K562 (cell line): ENCODE measurements at regions not wholly inside any gene's neighbourhood (a gene's known extent, or its start where the extent isn't known, plus 50 kb on each side); places are given as distances from the start of the nearest gene placed in this dataset.
A peak's percentile ranks its signal among the peaks of the same experiment; 100 is the strongest.

Source experiments
- ATAC-seq: fragments of 200-7000 bp; cut with Tn5 transposase; 3 replicates; pipeline ENCODE4 v1.9.1; 2020; ENCODE audit warnings: moderate library complexity
- BruUV-seq: library from RNA; stranded (reverse); fragments of 400-500 nt; replicated peaks from 2 replicates; lab custom pipeline; 2021; lab: Mats Ljungman, UMichigan
- CTCF ChIA-PET: fragments of 300-600 bp; formaldehyde crosslinking; extraction: SDS; loops from one replicate; lab custom pipeline; 2021; ENCODE audit warnings: low intra/inter-chr PET ratio; lab: Yijun Ruan, JAX
- POLR2A ChIA-PET: fragments of 300-600, 350-650 bp; sonication (Branson Sonifier 250); formaldehyde crosslinking; extraction: SDS; loops from one replicate; lab custom pipeline; 2021; ENCODE audit warnings: antibody characterized with exemption, inconsistent platforms; lab: Yijun Ruan, JAX
- DNase-seq, 4 experiments: peaks; one replicate each; pipeline versions ENCODE4 v3.0.0 to v3.0.0-alpha.2; 2011 to 2018; ENCODE audit warnings: low spot score in 3 of 4, mixed read lengths in 3 of 4; ENCODE audit errors: extremely low read depth in 1 of 4
- FAIRE-seq: peaks from 2 replicates; lab custom pipeline; 2011; peaks lifted over from hg19 to GRCh38; lab: Jason Lieb, UNC
- H2AFZ ChIP-seq: 2 replicates; pipeline ENCODE4 v1.6.0; 2011; ENCODE audit warnings: low read depth, low read length, control low read depth, inconsistent platforms
- H3K27ac ChIP-seq: fragments of 200-600 bp; 3 replicates; pipeline ENCODE4 v1.8.0; 2011; ENCODE audit warnings: low read depth, mild to moderate bottlenecking, control low read depth, inconsistent platforms, low read length, moderate library complexity, mixed read lengths; ENCODE audit errors: extremely low read depth
- H3K27me3 ChIP-seq, 2 experiments: fragments of 300-600 bp in 1 of 2; 2 replicates in 1 of 2; 3 replicates in 1 of 2; pipeline versions ENCODE4 v1.6.0 to v1.8.0; 2011; ENCODE audit warnings: inconsistent platforms in 2 of 2, low read length in 2 of 2, mild to moderate bottlenecking in 1 of 2, mixed read lengths in 1 of 2, moderate library complexity in 1 of 2; ENCODE audit not compliant: control insufficient read depth in 2 of 2, insufficient read depth in 2 of 2
- H3K36me3 ChIP-seq: fragments of 300-600 bp; 3 replicates; pipeline ENCODE4 v1.8.0; 2011; ENCODE audit warnings: mild to moderate bottlenecking, low read length, inconsistent platforms; ENCODE audit not compliant: control insufficient read depth, insufficient read depth
- H3K4me1 ChIP-seq, 2 experiments: fragments of 200-600 bp in 1 of 2; replicated peaks in 1 of 2; 2 replicates in 1 of 2; 3 replicates in 1 of 2; pipeline versions ENCODE4 v1.5.1 to v1.8.0; 2011; ENCODE audit warnings: inconsistent platforms in 2 of 2, low read length in 2 of 2, mild to moderate bottlenecking in 1 of 2, mixed read lengths in 1 of 2, moderate library complexity in 1 of 2; ENCODE audit not compliant: control insufficient read depth in 2 of 2, insufficient read depth in 2 of 2
- H3K4me2 ChIP-seq: 2 replicates; pipeline ENCODE4 v1.6.1; 2011; ENCODE audit warnings: low read length, control low read depth, inconsistent platforms, mixed read lengths; ENCODE audit not compliant: insufficient read depth
- H3K4me3 ChIP-seq: fragments of 200-600 bp; sonication (generic), shearing (Covaris generic); 2 replicates; pipeline ENCODE4 v1.5.1; 2016; ENCODE audit warnings: control low read depth, inconsistent platforms
- H3K79me2 ChIP-seq: fragments of 200-600 bp; 3 replicates; pipeline ENCODE4 v1.8.0; 2011; ENCODE audit warnings: low read length, inconsistent platforms; ENCODE audit not compliant: control insufficient read depth, insufficient read depth
- H3K9ac ChIP-seq, 2 experiments: 2 replicates each; pipeline versions ENCODE4 v1.6.0 to v1.6.1; 2011; ENCODE audit warnings: low read depth in 2 of 2, low read length in 2 of 2, control low read depth in 1 of 2, inconsistent platforms in 1 of 2, mild to moderate bottlenecking in 1 of 2, mixed read lengths in 1 of 2; ENCODE audit not compliant: insufficient read depth in 1 of 2
- H3K9me1 ChIP-seq: one replicate; pipeline ENCODE4 v1.6.0; 2011; ENCODE audit warnings: inconsistent platforms, mild to moderate bottlenecking, low read length, moderate library complexity; ENCODE audit not compliant: control insufficient read depth, insufficient read depth
- H3K9me3 ChIP-seq: replicated peaks from 2 replicates; pipeline ENCODE4 v1.5.1; 2011; ENCODE audit warnings: low read depth, low read length, inconsistent platforms; ENCODE audit not compliant: control insufficient read depth, insufficient read depth
- H4K20me1 ChIP-seq: replicated peaks from 2 replicates; pipeline ENCODE4 v1.6.1; 2011; ENCODE audit warnings: low read length, inconsistent platforms, mixed read lengths; ENCODE audit not compliant: control insufficient read depth, insufficient read depth
- ASH1L ChIP-seq: fragments of 450-650 bp; IDR thresholded peaks from 2 replicates; pipeline ENCODE4 v1.6.1; 2018; ENCODE audit warnings: borderline replicate concordance, mild to moderate bottlenecking, low read depth; ENCODE audit not compliant: partially characterized antibody
- CHAMP1 ChIP-seq: fragments of 450-650 bp; IDR thresholded peaks from 2 replicates; pipeline ENCODE4 v1.6.1; 2016; ENCODE audit warnings: mild to moderate bottlenecking
- CTCF ChIP-seq, 3 experiments: IDR thresholded peaks in 2 of 3; conservative IDR thresholded peaks in 1 of 3; 2 replicates each; pipeline ENCODE4 v1.5.1; 2011 to 2012; ENCODE audit warnings: low read length in 3 of 3, mild to moderate bottlenecking in 3 of 3, control low read depth in 2 of 3, improper control_type of control experiment in 1 of 3, inconsistent platforms in 1 of 3, low read depth in 1 of 3, mixed read lengths in 1 of 3, moderate library complexity in 1 of 3; ENCODE audit not compliant: insufficient read depth in 2 of 3
- GMEB1 ChIP-seq: fragments of 250-450 bp; sonication (Bioruptor Pico); IDR thresholded peaks from 2 replicates; pipeline ENCODE4 v1.4.0; 2020; ENCODE audit warnings: mild to moderate bottlenecking
- MTF1 ChIP-seq: fragments of 250-450 bp; sonication (Bioruptor Pico); IDR thresholded peaks from 2 replicates; pipeline ENCODE4 v1.9.0; 2021; ENCODE audit warnings: moderate library complexity, mild to moderate bottlenecking, inconsistent platforms, borderline replicate concordance
- NELFE ChIP-seq: IDR thresholded peaks from 2 replicates; pipeline ENCODE4 v1.6.1; 2011; ENCODE audit warnings: mild to moderate bottlenecking; ENCODE audit not compliant: insufficient read depth, insufficient read length
- NR0B1 ChIP-seq: fragments of 450-650 bp; IDR thresholded peaks from one replicate; pipeline ENCODE4 v1.6.1; 2018; ENCODE audit warnings: mild to moderate bottlenecking, moderate library complexity; ENCODE audit not compliant: partially characterized antibody
- NRF1 ChIP-seq, 2 experiments: fragments of 450-650 bp; IDR thresholded peaks in 1 of 2; conservative IDR thresholded peaks in 1 of 2; 2 replicates each; pipeline ENCODE4 v1.6.1; 2014; ENCODE audit warnings: mild to moderate bottlenecking in 2 of 2
- ZBTB12 ChIP-seq: fragments of 250-450 bp; sonication (Bioruptor Pico); IDR thresholded peaks from 2 replicates; pipeline ENCODE4 v1.4.0; 2020
- ZNF311 ChIP-seq: fragments of 250-450 bp; sonication (Bioruptor Pico); IDR thresholded peaks from 2 replicates; pipeline ENCODE4 v1.4.0; 2020; ENCODE audit warnings: mild to moderate bottlenecking, moderate library complexity
- ZNF354B ChIP-seq: fragments of 250-450 bp; sonication (Bioruptor Pico); IDR thresholded peaks from 2 replicates; pipeline ENCODE4 v1.4.0; 2020
- ZNF766 ChIP-seq: fragments of 200-800 bp; sonication (Bioruptor generic); conservative IDR thresholded peaks from 2 replicates; pipeline ENCODE4 v1.6.1; 2016; ENCODE audit warnings: missing genetic modification characterization, missing compliant biosample characterization
- in situ Hi-C: fragments of 300-500 bp; cut with MboI; formaldehyde crosslinking; loops from 4 replicates; pipeline ENCODE4 v1.15.0; 2018; ENCODE audit warnings: inconsistent platforms, mixed read lengths
- intact Hi-C: fragments of 100-400 bp; cut with micrococcal nuclease; formaldehyde crosslinking; loops from 2 replicates; pipeline ENCODE4 v1.14.2; 2022

GRCh38 chr10:25875556-25876165, 58.4 kb upstream of the MYO3A start (continued):
- TF ChIP-seq CHAMP1 (no peak), CTCF (IDR thresholded peaks at IDR 0.05 in 2 of 3, conservative IDR thresholded peaks at IDR 0.05 in 1 of 3; ENCODE audit: insufficient read depth in 2 of 3, low read depth in 1 of 3, low read length in 3 of 3) (peak; percentile 72 to 85 (median 83))

GRCh38 chr10:25877296-25877695, 56.7 kb upstream of the MYO3A start:
- Histone ChIP-seq H3K36me3 (no peaks in the 10 kb centered on the region), H3K27me3 (no peaks in the 10 kb centered on the region), H3K9me3 (no peaks in the 10 kb centered on the region), H4K20me1 (no peaks in the 10 kb centered on the region; the same call in 1 of the 2 replicates), H3K27ac (no peak overlapping the region), H3K4me2 (no peak overlapping the region), H3K9me1 (no peaks in the 10 kb centered on the region), H3K4me3 (no peak overlapping the region), H3K4me1 (no peaks in the 10 kb centered on the region), H3K9ac (no peak overlapping the region), H2AFZ (no peak overlapping the region), H3K79me2 (no peaks in the 10 kb centered on the region)
- DNase-seq (no peak), FAIRE-seq (no peak), ATAC-seq (no peak)
- no TSS peak for BruUV-seq
- intact Hi-C loops: loop anchor here (5.0 to 10.0 kb wide), 3 partner anchors 152 to 680 kb away; no protein-coding TSS in a partner anchor
- in situ Hi-C loops: no loop called here
- ChIA-PET POLR2A (no interaction called here), CTCF (no interaction called here)
- TF ChIP-seq ASH1L (no peak), ZBTB12 (CRISPR knock-in tag) (no peak), ZNF311 (CRISPR knock-in tag) (no peak), MTF1 (CRISPR knock-in tag) (no peak), NELFE (no peak), NRF1 (conservative IDR thresholded peaks at IDR 0.05 in 1 of 2, IDR thresholded peaks at IDR 0.05 in 1 of 2) (no peak), NR0B1 (no peak), ZNF354B (no peak), GMEB1 (no peak), ZNF766 (CRISPR knock-in tag) (no peak)
